LNCAP (cell line): ENCODE measurements at regions not wholly inside any gene's neighbourhood (a gene's known extent, or its start where the extent isn't known, plus 50 kb on each side); places are given as distances from the start of the nearest gene placed in this dataset.

ENCODE experiments used
- CTCF ChIP-seq: fragments of 450-650 bp; IDR thresholded peaks from 2 replicates; pipeline ENCODE4 v1.5.1; 2017; ENCODE audit warnings: mild to moderate bottlenecking

GRCh38 chr13:107817647-107818287, 397.6 kb downstream of the LIG4 start:
- no peak for TF ChIP-seq CTCF

GRCh38 chr13:107812014-107812412, 403.3 kb downstream of the LIG4 start:
- no peak for TF ChIP-seq CTCF

- TF ChIP-seq CTCF, result no peak
Observed at GRCh38 chr13:107811233-107812013, 403.9 kb downstream of the LIG4 start.

- TF ChIP-seq CTCF, result no peak
Observed at GRCh38 chr13:107809125-107809524, 406.2 kb downstream of the LIG4 start.

- no peak for TF ChIP-seq CTCF
Observed at GRCh38 chr13:107808389-107808788, 406.9 kb downstream of the LIG4 start.

GRCh38 chr13:107807306-107808073, 407.8 kb downstream of the LIG4 start:
- TF ChIP-seq CTCF, result no peak

GRCh38 chr13:107806726-107807125, 408.6 kb downstream of the LIG4 start:
- no peak for TF ChIP-seq CTCF
